DOHH2 (cell line): ENCODE measurements at regions not wholly inside any gene's neighbourhood (a gene's known extent, or its start where the extent isn't known, plus 50 kb on each side); places are given as distances from the start of the nearest gene placed in this dataset.

Experiments used
- EZH2phosphoT487 ChIP-seq: fragments of 200-600 bp; sonication (generic); IDR thresholded peaks from 2 replicates; pipeline ENCODE4 v1.6.1; 2017; ENCODE audit warnings: borderline replicate concordance, mild to moderate bottlenecking, antibody characterized with exemption, low read length, moderate library complexity, mixed read lengths
- TF ChIP-seq, protein P1 (sequence below): fragments of 200-600 bp; sonication (generic); IDR thresholded peaks from one replicate; pipeline ENCODE4 v1.5.1; 2014; ENCODE audit warnings: antibody characterized with exemption, mild to moderate bottlenecking, low read depth, low read length; ENCODE audit not compliant: poor library complexity, severe bottlenecking

DNA sequence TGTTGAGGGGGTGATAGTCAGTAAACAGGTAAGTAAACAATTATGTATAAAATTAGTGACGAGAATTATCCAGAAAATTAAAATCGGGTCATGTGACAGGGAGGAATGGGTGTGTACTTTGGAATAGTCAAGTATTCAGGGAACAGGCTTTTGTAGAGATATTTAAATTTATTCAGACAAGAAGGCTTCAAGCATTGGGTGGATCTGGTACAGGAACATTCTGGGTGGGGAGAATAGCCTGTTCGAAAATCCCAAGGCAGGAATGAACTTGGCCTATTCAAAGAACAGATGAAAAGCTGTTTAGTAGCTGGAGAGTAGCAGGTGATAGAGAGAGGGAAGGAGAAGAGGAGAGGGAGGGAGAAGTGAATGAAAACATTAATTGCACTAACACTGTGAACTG is 448.9 kb upstream of the FZD8 start:
- TF ChIP-seq, protein P1, sequence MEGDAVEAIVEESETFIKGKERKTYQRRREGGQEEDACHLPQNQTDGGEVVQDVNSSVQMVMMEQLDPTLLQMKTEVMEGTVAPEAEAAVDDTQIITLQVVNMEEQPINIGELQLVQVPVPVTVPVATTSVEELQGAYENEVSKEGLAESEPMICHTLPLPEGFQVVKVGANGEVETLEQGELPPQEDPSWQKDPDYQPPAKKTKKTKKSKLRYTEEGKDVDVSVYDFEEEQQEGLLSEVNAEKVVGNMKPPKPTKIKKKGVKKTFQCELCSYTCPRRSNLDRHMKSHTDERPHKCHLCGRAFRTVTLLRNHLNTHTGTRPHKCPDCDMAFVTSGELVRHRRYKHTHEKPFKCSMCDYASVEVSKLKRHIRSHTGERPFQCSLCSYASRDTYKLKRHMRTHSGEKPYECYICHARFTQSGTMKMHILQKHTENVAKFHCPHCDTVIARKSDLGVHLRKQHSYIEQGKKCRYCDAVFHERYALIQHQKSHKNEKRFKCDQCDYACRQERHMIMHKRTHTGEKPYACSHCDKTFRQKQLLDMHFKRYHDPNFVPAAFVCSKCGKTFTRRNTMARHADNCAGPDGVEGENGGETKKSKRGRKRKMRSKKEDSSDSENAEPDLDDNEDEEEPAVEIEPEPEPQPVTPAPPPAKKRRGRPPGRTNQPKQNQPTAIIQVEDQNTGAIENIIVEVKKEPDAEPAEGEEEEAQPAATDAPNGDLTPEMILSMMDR, result no peak
- TF ChIP-seq EZH2phosphoT487, result no peak
